ENCODE measurements at regions not wholly inside any gene's neighbourhood (a gene's known extent, or its start where the extent isn't known, plus 50 kb on each side); places are given as distances from the start of the nearest gene placed in this dataset.

DNA sequence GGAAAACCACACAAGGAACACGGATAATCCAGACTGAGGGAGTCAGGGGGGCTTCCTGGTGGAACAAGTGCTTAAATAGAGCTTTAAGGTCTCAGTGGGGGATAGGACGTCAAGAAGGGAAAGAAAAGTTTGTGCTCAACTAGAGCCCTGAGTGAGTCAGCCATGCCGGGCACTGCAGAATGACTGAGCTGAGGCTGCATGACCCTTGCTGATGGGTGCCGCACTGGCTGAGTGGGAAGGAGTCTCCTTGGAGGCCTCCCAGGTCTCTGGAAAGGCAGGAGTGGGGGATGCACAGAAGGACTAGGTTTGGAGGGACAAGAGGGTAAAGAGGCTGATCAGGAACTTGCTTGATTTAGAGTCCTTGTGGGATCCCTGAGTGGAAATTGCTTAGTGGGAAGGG lies 150.3 kb downstream of the RPLP1 start:
- H3K9me3 ChIP-seq: no peaks in the 10 kb centered on the region
- no peak overlapping the region for H3K27ac ChIP-seq (replicated peaks in 1 of 4)
- H3K36me3 ChIP-seq: no peaks in the 10 kb centered on the region
- TF ChIP-seq POLR2AphosphoS5 (IDR thresholded peaks at IDR 0.05): no peak
- TF ChIP-seq POLR2A (IDR thresholded peaks at IDR 0.05; ENCODE audit: low read depth): no peak
- no peak for TF ChIP-seq EP300 (IDR thresholded peaks at IDR 0.05)
- TF ChIP-seq, protein P1, sequence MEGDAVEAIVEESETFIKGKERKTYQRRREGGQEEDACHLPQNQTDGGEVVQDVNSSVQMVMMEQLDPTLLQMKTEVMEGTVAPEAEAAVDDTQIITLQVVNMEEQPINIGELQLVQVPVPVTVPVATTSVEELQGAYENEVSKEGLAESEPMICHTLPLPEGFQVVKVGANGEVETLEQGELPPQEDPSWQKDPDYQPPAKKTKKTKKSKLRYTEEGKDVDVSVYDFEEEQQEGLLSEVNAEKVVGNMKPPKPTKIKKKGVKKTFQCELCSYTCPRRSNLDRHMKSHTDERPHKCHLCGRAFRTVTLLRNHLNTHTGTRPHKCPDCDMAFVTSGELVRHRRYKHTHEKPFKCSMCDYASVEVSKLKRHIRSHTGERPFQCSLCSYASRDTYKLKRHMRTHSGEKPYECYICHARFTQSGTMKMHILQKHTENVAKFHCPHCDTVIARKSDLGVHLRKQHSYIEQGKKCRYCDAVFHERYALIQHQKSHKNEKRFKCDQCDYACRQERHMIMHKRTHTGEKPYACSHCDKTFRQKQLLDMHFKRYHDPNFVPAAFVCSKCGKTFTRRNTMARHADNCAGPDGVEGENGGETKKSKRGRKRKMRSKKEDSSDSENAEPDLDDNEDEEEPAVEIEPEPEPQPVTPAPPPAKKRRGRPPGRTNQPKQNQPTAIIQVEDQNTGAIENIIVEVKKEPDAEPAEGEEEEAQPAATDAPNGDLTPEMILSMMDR (IDR thresholded peaks at IDR 0.05): no peak
- 84% methylated on average over 4 of the region's 4 CpGs for WGBS
- H3K4me3 ChIP-seq: no peak overlapping the region
- H3K27me3 ChIP-seq: no peaks in the 10 kb centered on the region
- DNase-seq (ENCODE audit: extremely low spot score): no peak
- H3K4me1 ChIP-seq: no peaks in the 10 kb centered on the region
- intact Hi-C loops (cut with DNase I): no loop called here

DNA sequence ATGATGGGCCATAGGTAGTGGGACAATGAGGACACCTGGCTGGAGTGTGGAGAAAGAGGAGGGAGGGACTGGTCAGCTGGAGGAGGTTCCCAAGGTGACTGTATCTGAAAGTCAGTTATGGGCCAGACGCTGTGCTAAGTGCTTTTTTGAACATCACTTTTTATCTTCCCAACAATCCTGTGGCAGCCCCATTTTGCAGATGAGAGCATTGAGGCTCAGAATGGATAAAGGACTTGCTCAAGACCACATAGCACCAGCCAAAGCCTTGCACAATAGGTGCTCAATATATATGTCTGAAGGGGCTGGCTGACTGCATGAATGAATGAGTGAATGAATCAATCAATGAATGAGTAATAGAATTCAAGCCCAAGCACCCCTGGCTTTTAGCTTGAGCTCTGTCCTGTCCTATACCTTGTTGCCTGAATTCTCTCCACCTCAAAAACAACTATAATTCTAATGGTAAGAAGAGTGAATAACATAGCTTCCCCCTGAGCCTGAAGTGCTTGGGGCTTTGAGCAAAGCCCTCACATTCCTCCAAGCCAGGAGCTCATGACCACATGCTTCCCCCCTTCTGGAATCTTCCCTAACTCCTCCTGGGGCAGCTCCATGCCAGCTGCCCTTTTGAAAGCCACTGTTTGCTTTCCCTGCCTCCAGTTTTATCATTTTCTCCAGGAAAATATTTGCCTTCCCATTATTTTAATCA lies 150.9 kb downstream of the RPLP1 start:
- 71% methylated on average over 1 of the region's 1 CpG for WGBS
- Histone ChIP-seq H3K27ac (replicated peaks in 1 of 4) (no peak overlapping the region), H3K4me1 (no peaks in the 10 kb centered on the region), H3K36me3 (no peaks in the 10 kb centered on the region), H3K27me3 (no peaks in the 10 kb centered on the region), H3K4me3 (no peak overlapping the region), H3K9me3 (no peaks in the 10 kb centered on the region)
- DNase-seq (ENCODE audit: extremely low spot score): no peak
- intact Hi-C loops (cut with DNase I): no loop called here
- no peak for TF ChIP-seq EP300 (IDR thresholded peaks at IDR 0.05)
- TF ChIP-seq POLR2AphosphoS5 (IDR thresholded peaks at IDR 0.05): no peak

DNA sequence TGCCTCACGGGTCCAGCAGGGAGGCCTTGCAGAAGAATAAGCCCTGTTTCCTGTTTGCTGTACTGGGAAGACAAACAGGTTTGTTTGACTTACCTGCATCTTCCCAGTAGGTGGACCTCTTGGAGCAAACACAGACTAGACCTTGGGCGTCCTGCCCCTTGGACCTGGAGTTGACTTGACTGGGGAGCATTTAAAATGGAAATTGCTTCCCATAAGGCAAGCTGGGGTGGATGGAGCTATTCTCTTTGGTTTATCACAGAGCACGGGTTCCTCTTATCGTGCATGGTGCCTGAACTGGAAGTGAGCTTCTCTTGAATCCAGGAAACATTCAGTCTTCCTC lies 151.4 kb downstream of the RPLP1 start:
- no peaks in the 10 kb centered on the region for H3K36me3 ChIP-seq
- no peaks in the 10 kb centered on the region for H3K9me3 ChIP-seq
- H3K27me3 ChIP-seq: no peaks in the 10 kb centered on the region
- TF ChIP-seq, protein P1 (IDR thresholded peaks at IDR 0.05): no peak
- TF ChIP-seq POLR2A (IDR thresholded peaks at IDR 0.05; ENCODE audit: low read depth) (no peak), POLR2AphosphoS5 (IDR thresholded peaks at IDR 0.05) (no peak), EP300 (IDR thresholded peaks at IDR 0.05) (no peak)
- no peak overlapping the region for H3K27ac ChIP-seq (replicated peaks in 1 of 4)
- 55% methylated on average over 4 of the region's 4 CpGs for WGBS
- no peak overlapping the region for H3K4me3 ChIP-seq
- no peaks in the 10 kb centered on the region for H3K4me1 ChIP-seq
- no peak for DNase-seq (ENCODE audit: extremely low spot score)
- intact Hi-C loops (cut with DNase I): no loop called here

DNA sequence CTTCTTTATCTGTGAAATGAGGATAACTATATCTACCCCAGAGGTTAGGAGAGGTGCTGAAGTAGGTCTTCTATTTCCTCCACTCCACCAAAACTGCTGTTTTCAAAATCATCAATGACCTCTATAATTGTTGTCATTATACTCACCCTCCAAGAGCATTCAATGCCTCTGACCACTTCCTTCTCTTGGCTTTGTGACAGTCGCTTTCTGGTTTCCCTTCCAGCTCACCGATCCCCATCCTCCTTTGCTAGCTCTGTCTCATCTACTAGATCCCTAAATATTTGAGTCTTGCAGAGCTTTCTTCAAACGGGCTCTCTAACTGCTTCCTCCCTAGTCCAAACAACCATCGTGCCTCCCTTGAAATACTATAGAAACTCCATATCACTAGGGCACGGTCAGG lies 153.5 kb downstream of the RPLP1 start:
- Histone ChIP-seq H3K4me3 (no peak overlapping the region), H3K36me3 (no peaks in the 10 kb centered on the region), H3K9me3 (no peaks in the 10 kb centered on the region), H3K27me3 (no peaks in the 10 kb centered on the region), H3K27ac (replicated peaks in 1 of 4) (no peak overlapping the region), H3K4me1 (no peaks in the 10 kb centered on the region)
- intact Hi-C loops (cut with DNase I): no loop called here
- DNase-seq (ENCODE audit: extremely low spot score): no peak
- WGBS: 77% methylated on average over 5 of the region's 5 CpGs
- no peak for TF ChIP-seq POLR2AphosphoS5 (IDR thresholded peaks at IDR 0.05)
- TF ChIP-seq, protein P1 (IDR thresholded peaks at IDR 0.05): no peak
- no peak for TF ChIP-seq EP300 (IDR thresholded peaks at IDR 0.05)
- no peak for TF ChIP-seq POLR2A (IDR thresholded peaks at IDR 0.05; ENCODE audit: low read depth)

DNA sequence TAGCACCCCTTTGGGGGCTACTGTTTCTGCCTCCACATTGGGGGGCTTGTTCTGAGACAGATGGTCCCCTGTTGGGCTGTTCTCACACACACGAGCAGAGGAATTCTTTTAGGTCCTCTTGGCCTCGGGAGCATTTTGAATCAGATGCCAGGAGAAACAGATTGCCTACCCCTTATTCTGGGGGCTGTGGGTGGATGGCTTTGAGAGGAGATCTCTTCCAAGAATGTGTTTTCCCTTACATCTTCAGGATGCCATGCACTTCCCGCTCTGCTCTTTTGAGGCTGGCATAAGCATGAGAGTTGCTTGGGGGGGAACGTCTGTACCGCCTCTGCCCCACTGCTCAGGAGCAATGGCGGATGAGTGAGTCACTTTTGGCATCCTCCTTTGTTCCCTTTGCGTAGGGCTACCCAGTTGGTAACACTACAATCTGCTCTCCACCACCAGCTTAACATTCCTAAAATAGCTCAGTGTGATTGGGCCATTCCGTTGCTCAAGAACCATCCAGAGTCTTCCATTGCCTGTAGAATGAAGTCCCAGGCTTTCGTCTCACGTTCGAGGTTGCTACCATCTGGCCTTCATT lies 154.4 kb downstream of the RPLP1 start:
- intact Hi-C loops (cut with DNase I): no loop called here
- DNase-seq (ENCODE audit: extremely low spot score): no peak

More for the DNA sequence above, 154.4 kb downstream of the RPLP1 start:
- WGBS: 83% methylated on average over 11 of the region's 11 CpGs
- no peaks in the 10 kb centered on the region for H3K9me3 ChIP-seq
- no peaks in the 10 kb centered on the region for H3K36me3 ChIP-seq
- no peaks in the 10 kb centered on the region for H3K4me1 ChIP-seq
- H3K27me3 ChIP-seq: no peaks in the 10 kb centered on the region
- H3K4me3 ChIP-seq: no peak overlapping the region
- H3K27ac ChIP-seq (replicated peaks in 1 of 4): no peak overlapping the region
- no peak for TF ChIP-seq EP300 (IDR thresholded peaks at IDR 0.05)
- no peak for TF ChIP-seq POLR2AphosphoS5 (IDR thresholded peaks at IDR 0.05)
- no peak for TF ChIP-seq POLR2A (IDR thresholded peaks at IDR 0.05; ENCODE audit: low read depth)
- TF ChIP-seq, protein P1 (IDR thresholded peaks at IDR 0.05): no peak

Data from esophagus muscularis mucosa (tissue), 4 donors.